GM23338 (cell line): ENCODE measurements at regions not wholly inside any gene's neighbourhood (a gene's known extent, or its start where the extent isn't known, plus 50 kb on each side); places are given as distances from the start of the nearest gene placed in this dataset.

Experiments
- ATAC-seq: fragments of 200-7000 bp; cut with Tn5 transposase; 3 replicates; pipeline ENCODE4 v1.9.1; 2020
- DNase-seq: peaks from one replicate; pipeline ENCODE4 v3.0.0-alpha.2; 2015; ENCODE audit warnings: low spot score
- H2AFZ ChIP-seq: fragments of 200-600 bp; sonication (generic); 2 replicates; pipeline ENCODE4 v1.8.0; 2016; ENCODE audit warnings: antibody characterized with exemption, mild to moderate bottlenecking, moderate library complexity
- H3F3A ChIP-seq: fragments of 200-600 bp; sonication (generic); replicated peaks from 2 replicates; pipeline ENCODE4 v1.8.0; 2017; ENCODE audit warnings: antibody characterized with exemption, mixed run types, low read depth
- H3K27ac ChIP-seq: fragments of 200-600 bp; sonication (generic); 2 replicates; pipeline ENCODE4 v1.6.1; 2016; ENCODE audit warnings: low read depth
- H3K27me3 ChIP-seq: fragments of 200-600 bp; sonication (generic); 2 replicates; pipeline ENCODE4 v1.8.0; 2016; ENCODE audit warnings: mild to moderate bottlenecking, mixed run types, moderate library complexity; ENCODE audit not compliant: insufficient read depth
- H3K36me3 ChIP-seq: fragments of 200-600 bp; sonication (generic); 2 replicates; pipeline ENCODE4 v1.8.0; 2016; ENCODE audit warnings: mild to moderate bottlenecking; ENCODE audit not compliant: insufficient read depth
- H3K4me1 ChIP-seq: fragments of 200-600 bp; sonication (generic); 2 replicates; pipeline ENCODE4 v1.8.0; 2016; ENCODE audit warnings: mild to moderate bottlenecking, moderate library complexity; ENCODE audit not compliant: insufficient read depth
- H3K4me2 ChIP-seq: fragments of 200-600 bp; sonication (generic); 2 replicates; pipeline ENCODE4 v1.7.1; 2017; ENCODE audit warnings: mixed run types
- H3K4me3 ChIP-seq: fragments of 200-600 bp; sonication (generic); 2 replicates; pipeline ENCODE4 v1.6.1; 2016; ENCODE audit warnings: mixed run types
- H3K79me2 ChIP-seq: fragments of 200-600 bp; sonication (generic); replicated peaks from 2 replicates; pipeline ENCODE4 v1.8.0; 2017; ENCODE audit warnings: mild to moderate bottlenecking; ENCODE audit not compliant: insufficient read depth
- H3K9me2 ChIP-seq: fragments of 200-600 bp; sonication (generic); 2 replicates; pipeline ENCODE4 v1.8.0; 2017; ENCODE audit not compliant: insufficient read depth
- H4K20me1 ChIP-seq: fragments of 200-600 bp; sonication (generic); replicated peaks from 2 replicates; pipeline ENCODE4 v1.8.0; 2017; ENCODE audit warnings: mild to moderate bottlenecking; ENCODE audit not compliant: insufficient read depth
- H3K27ac Mint-ChIP-seq: 2 replicates; pipeline ENCODE4 v1.8.0; 2020; ENCODE audit warnings: inconsistent platforms, mild to moderate bottlenecking, moderate library complexity, mixed read lengths
- H3K27me3 Mint-ChIP-seq: 3 replicates; pipeline ENCODE4 v1.8.0; 2022; ENCODE audit warnings: low read depth, mild to moderate bottlenecking, moderate library complexity, mixed read lengths, inconsistent platforms; ENCODE audit not compliant: insufficient read depth, poor library complexity
- H3K36me3 Mint-ChIP-seq: 3 replicates; pipeline ENCODE4 v1.8.0; 2021; ENCODE audit warnings: low read depth, mild to moderate bottlenecking, inconsistent platforms, moderate library complexity, mixed read lengths
- H3K4me1 Mint-ChIP-seq: 3 replicates; pipeline ENCODE4 v1.8.0; 2020; ENCODE audit warnings: mild to moderate bottlenecking, inconsistent platforms, mixed read lengths
- H3K4me3 Mint-ChIP-seq: 3 replicates; pipeline ENCODE4 v1.8.0; 2021; ENCODE audit warnings: moderate library complexity, mild to moderate bottlenecking, inconsistent platforms, mixed read lengths
- H3K9me3 Mint-ChIP-seq: 3 replicates; pipeline ENCODE4 v1.8.0; 2020; ENCODE audit warnings: moderate library complexity, mild to moderate bottlenecking, inconsistent platforms, mixed read lengths
- CREB1 ChIP-seq: fragments of 250-450 bp; sonication (Bioruptor Pico); IDR thresholded peaks from 2 replicates; pipeline ENCODE4 v1.5.0; 2020; ENCODE audit warnings: low read depth, mild to moderate bottlenecking, moderate library complexity
- EZH2phosphoT487 ChIP-seq: fragments of 200-600 bp; sonication (generic); IDR thresholded peaks from one replicate; pipeline ENCODE4 v1.8.1; 2018; ENCODE audit warnings: antibody characterized with exemption; ENCODE audit not compliant: unreplicated experiment
- JUNB ChIP-seq: IDR thresholded peaks from one replicate; pipeline ENCODE4 v1.6.1; 2016; ENCODE audit warnings: antibody characterized with exemption; ENCODE audit not compliant: unreplicated experiment
- NANOG ChIP-seq: IDR thresholded peaks from 2 replicates; pipeline ENCODE4 v1.6.1; 2016; ENCODE audit warnings: antibody characterized with exemption, borderline replicate concordance
- POLR2AphosphoS5 ChIP-seq: IDR thresholded peaks from 2 replicates; pipeline ENCODE4 v1.6.1; 2016; ENCODE audit warnings: antibody characterized with exemption, low read depth
- REST ChIP-seq: IDR thresholded peaks from one replicate; pipeline ENCODE4 v1.6.1; 2018; ENCODE audit warnings: antibody characterized with exemption; ENCODE audit not compliant: unreplicated experiment
- STAT1 ChIP-seq: IDR thresholded peaks from one replicate; pipeline ENCODE4 v1.6.1; 2016; ENCODE audit warnings: antibody characterized with exemption; ENCODE audit not compliant: unreplicated experiment
- ZNF331 ChIP-seq: fragments of 250-450 bp; sonication (Bioruptor Pico); IDR thresholded peaks from 2 replicates; pipeline ENCODE4 v1.5.0; 2020; ENCODE audit warnings: low read depth, mild to moderate bottlenecking, moderate library complexity
- ZNF462 ChIP-seq: fragments of 250-450 bp; sonication (Bioruptor Pico); IDR thresholded peaks from 2 replicates; pipeline ENCODE4 v1.5.0; 2020; ENCODE audit warnings: mild to moderate bottlenecking, moderate library complexity
- TF ChIP-seq, protein P1 (sequence below), 2 experiments: fragments of 200-600 bp in 1 of 2; sonication (generic) in 1 of 2; conservative IDR thresholded peaks; 2 replicates each; pipeline versions ENCODE4 v1.5.1 to v1.6.1; 2016 to 2017; ENCODE audit warnings: antibody characterized with exemption in 2 of 2, low read depth in 2 of 2, mild to moderate bottlenecking in 2 of 2, moderate library complexity in 1 of 2

DNA sequence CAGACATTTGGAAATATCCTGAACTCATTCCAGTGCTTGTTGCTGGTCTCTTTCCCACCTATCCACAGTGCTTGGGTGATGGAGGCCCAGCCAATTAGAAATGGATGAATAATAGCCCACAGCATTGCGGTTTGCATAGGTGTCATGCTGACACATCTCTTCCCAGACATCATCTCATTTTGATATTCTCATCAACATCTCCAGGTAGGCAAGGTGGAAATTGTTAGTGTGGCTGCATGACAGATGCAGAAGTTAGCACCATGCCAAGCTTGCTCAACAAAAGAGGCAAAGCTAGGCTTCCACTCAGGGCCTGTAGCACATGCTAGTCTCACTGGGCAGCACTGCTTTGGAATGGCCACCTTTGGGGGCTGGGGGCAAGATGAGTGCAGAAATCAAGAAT, 1118.9 kb downstream of the VRK1 start (continued):
- TF ChIP-seq ZNF462 (CRISPR knock-in tag) (no peak), ZNF331 (CRISPR knock-in tag) (no peak), CREB1 (CRISPR knock-in tag) (no peak)
- TF ChIP-seq, protein P1, sequence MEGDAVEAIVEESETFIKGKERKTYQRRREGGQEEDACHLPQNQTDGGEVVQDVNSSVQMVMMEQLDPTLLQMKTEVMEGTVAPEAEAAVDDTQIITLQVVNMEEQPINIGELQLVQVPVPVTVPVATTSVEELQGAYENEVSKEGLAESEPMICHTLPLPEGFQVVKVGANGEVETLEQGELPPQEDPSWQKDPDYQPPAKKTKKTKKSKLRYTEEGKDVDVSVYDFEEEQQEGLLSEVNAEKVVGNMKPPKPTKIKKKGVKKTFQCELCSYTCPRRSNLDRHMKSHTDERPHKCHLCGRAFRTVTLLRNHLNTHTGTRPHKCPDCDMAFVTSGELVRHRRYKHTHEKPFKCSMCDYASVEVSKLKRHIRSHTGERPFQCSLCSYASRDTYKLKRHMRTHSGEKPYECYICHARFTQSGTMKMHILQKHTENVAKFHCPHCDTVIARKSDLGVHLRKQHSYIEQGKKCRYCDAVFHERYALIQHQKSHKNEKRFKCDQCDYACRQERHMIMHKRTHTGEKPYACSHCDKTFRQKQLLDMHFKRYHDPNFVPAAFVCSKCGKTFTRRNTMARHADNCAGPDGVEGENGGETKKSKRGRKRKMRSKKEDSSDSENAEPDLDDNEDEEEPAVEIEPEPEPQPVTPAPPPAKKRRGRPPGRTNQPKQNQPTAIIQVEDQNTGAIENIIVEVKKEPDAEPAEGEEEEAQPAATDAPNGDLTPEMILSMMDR (conservative IDR thresholded peaks at IDR 0.05; ENCODE audit: low read depth in 2 of 2) = no peak

DNA sequence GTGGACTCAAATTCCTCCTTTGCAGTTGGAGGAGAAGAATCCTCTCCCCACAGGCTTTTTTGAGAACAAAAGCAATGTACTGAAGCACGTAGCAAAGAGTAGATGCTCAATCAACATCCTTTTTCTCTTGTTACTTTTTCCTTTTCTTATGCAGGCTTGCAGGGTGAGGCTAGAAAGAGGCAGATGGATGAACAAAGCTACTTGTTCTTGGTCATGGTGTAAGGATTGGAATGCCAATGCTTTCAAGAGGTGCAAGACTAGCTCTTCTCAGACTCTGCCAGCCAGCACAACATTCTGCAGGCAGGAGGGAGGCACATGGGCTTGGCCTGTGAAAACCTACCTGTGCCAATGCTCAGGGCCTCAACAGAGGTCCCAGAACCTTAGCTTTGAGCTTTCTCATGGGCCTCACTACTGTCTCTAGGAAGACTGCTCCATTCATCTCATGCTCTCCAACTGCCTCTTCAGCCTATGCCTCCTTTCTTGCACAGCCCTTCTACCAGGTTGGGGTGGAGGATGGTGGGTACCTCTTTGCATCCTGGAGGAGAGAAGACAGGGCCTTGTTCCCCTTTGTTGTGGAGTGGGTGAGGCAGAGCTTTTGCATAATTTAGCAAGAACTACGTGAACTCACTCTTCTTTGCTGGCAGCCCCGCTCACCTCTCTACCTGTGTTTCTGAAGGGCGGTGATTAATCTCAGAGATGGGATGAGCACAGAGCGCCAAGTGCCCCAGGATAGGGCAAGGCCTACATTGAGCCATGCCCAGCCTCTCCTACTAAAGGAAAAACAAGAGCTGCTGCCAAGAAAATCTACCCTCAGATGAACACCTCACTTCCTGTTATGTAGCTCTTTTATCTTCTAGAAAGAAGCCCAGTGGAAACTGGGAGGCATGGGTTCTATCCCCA, 1119.7 kb downstream of the VRK1 start:
- Histone ChIP-seq H3K4me1 (peaks cover 4% of the 10 kb centered on the region; the same call in 1 of the 2 replicates), H4K20me1 (no peaks in the 10 kb centered on the region), H3F3A (no peaks in the 10 kb centered on the region), H3K9me2 (peaks cover 15% of the 10 kb centered on the region), H3K4me3 (no peak overlapping the region), H3K27ac (no peak overlapping the region), H3K36me3 (no peaks in the 10 kb centered on the region), H3K27me3 (no peaks in the 10 kb centered on the region), H3K79me2 (no peaks in the 10 kb centered on the region), H2AFZ (no peak overlapping the region), H3K4me2 (no peak overlapping the region)
- Mint-ChIP-seq H3K4me3 (no peak overlapping the region), H3K4me1 (peaks cover 2% of the 10 kb centered on the region; the same call in 1 of the 3 replicates), H3K27me3 (no peaks in the 10 kb centered on the region), H3K36me3 (no peaks in the 10 kb centered on the region), H3K9me3 (no peaks in the 10 kb centered on the region; the same call in 2 of the 3 replicates), H3K27ac (no peak overlapping the region)
- ATAC-seq = no peak
- DNase-seq = peak; percentile 8
- TF ChIP-seq STAT1 (no peak), REST (no peak), NANOG (no peak), ZNF331 (CRISPR knock-in tag) (no peak), EZH2phosphoT487 (no peak), POLR2AphosphoS5 (no peak), JUNB (no peak)
- TF ChIP-seq, protein P1 (conservative IDR thresholded peaks at IDR 0.05; ENCODE audit: low read depth in 2 of 2) = no peak
